Neuron (in vitro differentiated cells): ENCODE measurements at regions not wholly inside any gene's neighbourhood (a gene's known extent, or its start where the extent isn't known, plus 50 kb on each side); places are given as distances from the start of the nearest gene placed in this dataset.

ENCODE experiments used
- H2AFZ ChIP-seq: one replicate; pipeline ENCODE4 v1.6.1; 2013; ENCODE audit warnings: low read depth, mild to moderate bottlenecking, inconsistent platforms, low read length, moderate library complexity
- H3K27me3 ChIP-seq: one replicate; pipeline ENCODE4 v1.6.1; 2013; ENCODE audit warnings: low read length; ENCODE audit not compliant: insufficient read depth
- H3K36me3 ChIP-seq: one replicate; pipeline ENCODE4 v1.6.1; 2013; ENCODE audit warnings: low read length; ENCODE audit not compliant: insufficient read depth
- H3K4me1 ChIP-seq: one replicate; pipeline ENCODE4 v1.6.1; 2013; ENCODE audit warnings: low read length; ENCODE audit not compliant: insufficient read depth
- H3K4me3 ChIP-seq: 2 replicates; pipeline ENCODE4 v1.5.1; 2013; ENCODE audit warnings: mild to moderate bottlenecking, low read length, moderate library complexity
- H3K9me3 ChIP-seq: one replicate; pipeline ENCODE4 v1.6.1; 2013; ENCODE audit warnings: low read length

GRCh38 chr5:68134669-68135313, 80.8 kb upstream of the PIK3R1 start:
- Histone ChIP-seq H3K36me3 (no peaks in the 10 kb centered on the region), H3K4me1 (no peaks in the 10 kb centered on the region), H2AFZ (no peak overlapping the region), H3K27me3 (no peaks in the 10 kb centered on the region), H3K4me3 (no peak overlapping the region), H3K9me3 (no peaks in the 10 kb centered on the region)

DNA sequence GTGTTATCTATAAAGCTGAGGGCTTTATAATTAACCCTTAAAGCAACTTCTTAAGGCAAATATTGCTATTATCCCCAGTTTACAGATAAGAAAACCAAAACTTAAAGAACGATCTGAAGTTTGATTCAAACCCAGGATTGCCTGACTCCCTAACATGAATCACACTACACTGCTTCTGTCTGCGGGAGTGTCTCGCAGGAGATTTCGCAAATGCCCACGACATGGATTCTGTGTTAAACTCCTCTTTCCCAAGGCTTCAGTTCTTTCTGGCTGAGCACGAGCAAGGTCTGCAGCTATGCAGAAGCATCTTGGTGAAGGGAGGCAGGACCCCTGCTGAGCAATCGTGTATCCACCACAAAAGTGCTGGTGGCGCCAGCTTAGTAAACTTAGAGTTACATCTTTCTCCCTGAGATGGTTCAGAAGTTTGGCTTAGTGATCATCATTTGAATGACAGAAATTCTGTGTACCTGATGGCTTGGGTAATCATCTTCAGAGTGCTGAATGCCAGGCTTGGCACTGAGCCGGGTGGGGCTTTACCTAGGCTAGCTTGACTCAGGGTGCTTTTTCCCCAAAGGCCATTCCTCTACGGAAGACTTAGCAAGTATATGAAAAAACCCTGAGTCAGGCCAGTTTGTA, 81.4 kb upstream of the PIK3R1 start:
- H3K4me1 ChIP-seq, result no peaks in the 10 kb centered on the region
- H3K36me3 ChIP-seq, result no peaks in the 10 kb centered on the region
- no peaks in the 10 kb centered on the region for H3K27me3 ChIP-seq
- H3K4me3 ChIP-seq, result no peak overlapping the region
- no peaks in the 10 kb centered on the region for H3K9me3 ChIP-seq
- H2AFZ ChIP-seq, result no peak overlapping the region

DNA sequence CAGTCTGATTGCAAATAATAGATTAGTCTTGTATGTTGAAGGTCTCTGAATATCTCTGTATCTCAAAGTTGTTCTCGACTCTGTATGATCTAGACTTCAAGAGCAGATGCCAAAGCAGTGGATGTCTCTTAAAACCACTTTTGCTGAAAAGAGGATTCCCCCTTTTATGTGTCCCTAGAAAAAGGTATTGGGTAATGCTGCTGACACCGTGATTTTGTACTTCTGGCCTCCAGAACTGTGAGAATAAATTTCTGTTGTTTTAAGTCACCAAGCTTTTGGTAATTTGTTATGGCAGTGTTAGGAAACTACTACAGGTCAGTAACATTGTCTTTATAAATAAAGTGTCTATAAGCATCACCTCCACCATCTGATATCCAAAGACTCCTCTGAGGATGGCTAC, 85.3 kb upstream of the PIK3R1 start:
- Histone ChIP-seq H3K36me3 (no peaks in the 10 kb centered on the region), H3K27me3 (no peaks in the 10 kb centered on the region), H2AFZ (no peak overlapping the region), H3K9me3 (no peaks in the 10 kb centered on the region), H3K4me1 (no peaks in the 10 kb centered on the region), H3K4me3 (no peak overlapping the region)

DNA sequence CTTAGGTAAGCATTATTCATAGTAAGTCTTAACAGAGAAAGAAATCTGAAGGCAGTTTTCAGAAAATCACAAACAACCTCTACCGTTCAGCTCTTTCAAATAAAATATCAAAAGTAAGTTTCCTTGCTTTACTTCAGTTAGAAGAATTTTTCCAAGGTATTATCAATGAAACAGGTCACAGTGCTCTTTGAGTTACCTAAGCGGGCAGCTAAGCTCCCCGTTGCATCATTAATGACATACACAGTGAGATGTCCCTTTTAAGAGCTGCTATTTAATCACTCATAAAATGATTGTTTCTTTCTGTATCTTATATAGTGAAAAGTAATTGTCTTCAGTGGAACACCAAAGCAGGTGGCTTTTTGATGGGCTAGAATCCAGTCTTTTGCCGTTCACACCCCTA, 86.2 kb upstream of the PIK3R1 start:
- Histone ChIP-seq H3K4me3 (no peak overlapping the region), H3K9me3 (no peaks in the 10 kb centered on the region), H3K36me3 (no peaks in the 10 kb centered on the region), H3K27me3 (no peaks in the 10 kb centered on the region), H3K4me1 (no peaks in the 10 kb centered on the region), H2AFZ (no peak overlapping the region)

- no peaks in the 10 kb centered on the region for H3K4me1 ChIP-seq
- H3K9me3 ChIP-seq, result no peaks in the 10 kb centered on the region
- H2AFZ ChIP-seq, result no peak overlapping the region
- H3K36me3 ChIP-seq, result no peaks in the 10 kb centered on the region
- H3K4me3 ChIP-seq, result no peak overlapping the region
- no peaks in the 10 kb centered on the region for H3K27me3 ChIP-seq
Observed at GRCh38 chr5:68126886-68127285, 88.7 kb upstream of the PIK3R1 start.

DNA sequence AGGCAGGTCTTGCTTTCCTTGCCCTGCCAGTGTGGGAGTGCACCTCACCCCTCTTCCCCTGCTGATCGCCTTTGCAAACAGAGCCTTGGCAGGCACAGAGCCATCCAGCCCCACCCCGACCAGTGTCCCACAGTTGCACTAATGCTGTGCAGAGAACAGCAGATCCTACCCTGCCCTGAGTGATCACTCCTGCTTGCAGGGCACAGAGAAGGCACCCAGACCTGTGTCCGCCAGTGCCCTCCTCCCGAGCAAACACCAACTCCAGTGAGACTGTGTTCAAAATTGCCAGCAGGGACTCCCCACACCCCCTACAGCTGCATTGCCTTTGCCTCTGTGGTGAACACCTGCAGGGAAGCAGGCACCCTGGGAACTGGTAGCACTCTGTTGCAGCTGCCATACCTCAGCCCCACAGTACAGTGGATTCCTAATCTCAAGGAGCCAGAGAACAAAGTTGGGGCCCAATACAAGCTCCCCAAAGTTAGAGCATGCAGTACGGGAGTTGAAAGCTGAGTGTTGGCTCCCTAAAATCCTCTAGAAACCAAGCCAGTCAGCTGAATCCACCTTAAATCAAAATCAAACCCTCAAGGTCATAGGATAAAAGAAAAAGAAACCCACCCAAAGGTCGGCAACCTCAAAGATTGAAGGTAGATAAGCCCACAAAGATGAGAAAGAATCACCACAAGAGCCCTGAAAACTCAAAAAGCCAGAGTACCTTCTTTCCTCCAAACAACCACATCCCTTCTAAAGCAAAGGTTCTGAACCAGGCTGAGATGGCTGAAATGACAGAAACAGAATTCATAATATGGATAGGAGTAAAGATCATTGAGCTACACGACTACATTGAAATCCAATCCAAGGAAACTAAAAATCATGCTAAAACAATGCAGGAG, 92.9 kb upstream of the PIK3R1 start:
- no peak overlapping the region for H3K4me3 ChIP-seq
- H3K27me3 ChIP-seq, result no peaks in the 10 kb centered on the region
- H3K36me3 ChIP-seq, result no peaks in the 10 kb centered on the region
- H3K4me1 ChIP-seq, result no peaks in the 10 kb centered on the region
- H2AFZ ChIP-seq, result no peak overlapping the region
- H3K9me3 ChIP-seq, result no peaks in the 10 kb centered on the region

- no peaks in the 10 kb centered on the region for H3K36me3 ChIP-seq
Observed at GRCh38 chr5:68116868-68117411, 98.6 kb upstream of the PIK3R1 start.

DNA sequence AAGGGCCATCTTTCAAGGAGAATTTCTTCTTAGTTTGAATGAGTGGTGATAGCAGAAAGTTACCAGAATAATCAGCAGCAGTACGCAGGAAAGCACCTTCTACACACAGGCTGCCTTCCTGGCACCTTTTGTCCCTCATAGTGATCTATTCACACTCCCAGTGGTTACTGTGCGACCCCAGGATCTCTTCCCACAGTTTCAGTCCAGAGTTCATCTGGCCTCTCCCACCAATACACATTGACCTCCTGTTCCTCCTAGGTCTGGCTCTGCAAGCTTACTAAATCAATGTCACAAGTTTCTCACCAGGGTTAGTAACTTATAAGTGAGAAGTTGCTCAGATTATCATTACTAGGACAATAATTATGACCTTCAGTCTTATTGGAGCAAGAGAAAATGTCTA, 99.1 kb upstream of the PIK3R1 start:
- peaks cover 2% of the 10 kb centered on the region for H3K9me3 ChIP-seq
- no peaks in the 10 kb centered on the region for H3K36me3 ChIP-seq
- peaks cover 7% of the 10 kb centered on the region for H3K4me1 ChIP-seq
- no peak overlapping the region for H3K4me3 ChIP-seq
- no peaks in the 10 kb centered on the region for H3K27me3 ChIP-seq
- H2AFZ ChIP-seq, result no peak overlapping the region

More at GRCh38 chr5:68116868-68117411, 98.6 kb upstream of the PIK3R1 start:
- Histone ChIP-seq H3K27me3 (no peaks in the 10 kb centered on the region), H3K4me3 (no peak overlapping the region), H3K9me3 (peaks cover 2% of the 10 kb centered on the region), H3K4me1 (peaks cover 7% of the 10 kb centered on the region), H2AFZ (no peak overlapping the region)

- no peaks in the 10 kb centered on the region for H3K36me3 ChIP-seq
- H2AFZ ChIP-seq, result no peak overlapping the region
- peaks cover 2% of the 10 kb centered on the region for H3K9me3 ChIP-seq
- H3K27me3 ChIP-seq, result no peaks in the 10 kb centered on the region
- peaks cover 7% of the 10 kb centered on the region for H3K4me1 ChIP-seq
- no peak overlapping the region for H3K4me3 ChIP-seq
Observed at GRCh38 chr5:68115584-68115983, 100.0 kb upstream of the PIK3R1 start.

DNA sequence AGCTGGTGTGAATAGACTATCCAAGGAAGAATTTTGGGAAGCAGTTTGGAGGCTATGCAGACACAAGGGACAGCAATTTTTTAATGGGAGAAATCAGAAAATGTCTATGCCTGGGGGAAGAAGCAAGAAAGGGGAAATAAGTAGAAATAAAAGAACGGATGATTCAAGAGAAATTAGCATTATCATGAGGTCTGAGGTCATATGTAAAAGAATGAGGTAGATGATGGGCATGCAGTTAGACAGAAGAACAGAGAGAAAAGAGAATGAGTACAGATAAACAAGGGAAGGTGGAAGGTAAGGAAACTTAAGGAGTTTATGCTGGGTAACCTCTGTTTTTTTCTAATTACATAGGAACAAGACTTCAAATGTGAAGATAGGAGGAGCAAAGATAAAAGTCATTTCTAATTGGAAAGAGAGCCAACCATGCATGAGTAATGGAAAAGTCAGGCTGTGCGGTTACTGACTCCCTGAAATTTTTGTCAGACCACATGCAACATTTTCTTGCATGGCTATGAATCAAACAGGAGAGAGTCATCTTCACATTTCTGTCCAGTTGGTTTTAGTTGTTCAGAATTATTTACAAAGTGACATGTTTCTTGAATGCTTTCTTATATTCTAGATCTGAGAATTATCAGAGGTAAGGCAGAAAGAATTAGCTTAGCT, 101.0 kb upstream of the PIK3R1 start:
- Histone ChIP-seq H3K36me3 (no peaks in the 10 kb centered on the region), H3K27me3 (no peaks in the 10 kb centered on the region), H3K9me3 (peaks cover 2% of the 10 kb centered on the region), H3K4me3 (no peak overlapping the region), H2AFZ (no peak overlapping the region), H3K4me1 (peaks cover 7% of the 10 kb centered on the region)

DNA sequence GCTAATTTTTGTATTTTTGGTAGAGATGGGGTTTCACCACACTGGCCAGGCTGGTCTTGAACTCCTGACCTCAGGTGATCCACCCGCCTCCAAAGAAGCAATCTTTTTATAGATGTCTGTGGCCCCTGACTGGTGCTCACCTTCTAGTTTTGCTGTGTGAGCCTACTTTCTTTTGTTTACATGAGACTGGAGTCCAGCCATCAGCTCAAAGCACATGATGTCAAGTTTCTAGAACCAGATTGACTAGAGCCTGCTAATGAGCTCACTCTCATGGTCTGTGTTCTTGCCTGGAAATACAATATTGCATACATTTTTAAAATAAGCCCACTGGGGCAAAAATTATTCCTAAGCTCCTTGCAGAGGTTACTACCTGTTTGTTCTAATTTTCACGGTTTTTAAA, 102.9 kb upstream of the PIK3R1 start:
- Histone ChIP-seq H3K9me3 (peaks cover 2% of the 10 kb centered on the region), H3K4me1 (peaks cover 7% of the 10 kb centered on the region), H3K4me3 (no peak overlapping the region), H3K27me3 (no peaks in the 10 kb centered on the region), H2AFZ (no peak overlapping the region), H3K36me3 (no peaks in the 10 kb centered on the region)

GRCh38 chr5:68110894-68111293, 104.7 kb upstream of the PIK3R1 start:
- Histone ChIP-seq H3K4me3 (no peak overlapping the region), H3K9me3 (peaks cover 2% of the 10 kb centered on the region), H3K27me3 (no peaks in the 10 kb centered on the region), H3K36me3 (no peaks in the 10 kb centered on the region), H3K4me1 (peaks cover 5% of the 10 kb centered on the region), H2AFZ (no peak overlapping the region)

- no peaks in the 10 kb centered on the region for H3K27me3 ChIP-seq
- peaks cover 5% of the 10 kb centered on the region for H3K4me1 ChIP-seq
- H3K36me3 ChIP-seq, result no peaks in the 10 kb centered on the region
- H3K4me3 ChIP-seq, result no peak overlapping the region
- no peak overlapping the region for H2AFZ ChIP-seq
- H3K9me3 ChIP-seq, result peaks cover 2% of the 10 kb centered on the region
Observed at GRCh38 chr5:68110264-68110663, 105.3 kb upstream of the PIK3R1 start.
